ENCODE measurements at regions not wholly inside any gene's neighbourhood (a gene's known extent, or its start where the extent isn't known, plus 50 kb on each side); places are given as distances from the start of the nearest gene placed in this dataset.
A peak's percentile ranks its signal among the peaks of the same experiment; 100 is the strongest.

DNA sequence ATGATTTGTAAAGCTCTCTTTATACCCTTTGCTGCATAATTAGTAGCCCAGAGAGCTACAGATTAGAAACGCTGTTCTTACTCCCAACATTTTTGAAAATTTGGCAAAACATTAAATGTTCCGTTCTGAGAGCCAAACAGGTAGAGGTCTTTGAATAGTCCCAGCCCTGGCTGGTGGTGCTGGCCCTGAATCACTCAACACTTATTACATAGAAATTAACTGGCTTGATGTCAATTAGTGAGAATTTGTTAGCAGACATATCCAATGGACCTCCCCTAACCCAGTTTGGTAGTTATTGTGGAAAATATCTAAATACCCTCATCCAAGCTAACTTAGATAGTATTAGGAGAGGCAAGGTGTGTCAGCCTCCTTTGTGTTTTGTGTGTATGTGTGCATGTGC is 440.7 kb downstream of the MTX2 start:
- Histone ChIP-seq H3K27ac (ENCODE audit: low read length) (no peak overlapping the region), H3K4me3 (ENCODE audit: low read length) (no peak overlapping the region), H3K9me3 (ENCODE audit: control insufficient read depth, low read length) (no peaks in the 10 kb centered on the region), H3K4me1 (ENCODE audit: control insufficient read depth, insufficient read depth, low read length) (peaks cover 1% of the 10 kb centered on the region), H3K27me3 (ENCODE audit: control insufficient read depth, insufficient read depth) (no peaks in the 10 kb centered on the region)
- ATAC-seq (no peak), DNase-seq (no peak)
- 64% methylated on average over 2 of the region's 2 CpGs for WGBS
- intact Hi-C loops (cut with DNase I): no loop called here

DNA sequence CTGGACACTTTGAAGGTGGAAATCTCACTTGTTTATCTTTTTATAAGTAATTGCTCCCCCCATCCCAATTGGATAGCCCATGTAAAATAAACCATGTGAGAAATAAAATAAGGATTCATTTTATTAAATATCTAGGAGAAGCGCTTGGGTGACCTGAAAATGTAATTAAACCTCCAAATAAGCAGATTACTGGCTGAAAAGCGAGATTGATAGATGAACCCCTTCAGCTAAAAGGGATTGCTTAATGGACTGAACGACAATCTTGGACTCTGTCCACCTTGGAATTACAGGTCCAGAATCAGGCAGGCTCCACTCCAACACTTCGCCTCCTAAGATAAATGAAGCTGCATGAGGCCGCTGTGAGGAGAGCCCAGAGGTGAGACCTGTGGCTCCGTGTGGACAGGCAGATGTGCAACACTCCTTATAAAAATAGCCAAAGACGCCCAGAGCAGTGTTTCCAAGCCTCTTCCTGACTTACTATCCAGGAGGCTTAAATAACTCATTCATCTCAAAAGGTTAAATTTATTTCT is 441.5 kb downstream of the MTX2 start:
- Histone ChIP-seq H3K9me3 (ENCODE audit: control insufficient read depth, low read length) (no peaks in the 10 kb centered on the region), H3K27ac (ENCODE audit: low read length) (no peak overlapping the region), H3K4me3 (ENCODE audit: low read length) (no peak overlapping the region), H3K4me1 (ENCODE audit: control insufficient read depth, insufficient read depth, low read length) (peaks cover 1% of the 10 kb centered on the region), H3K27me3 (ENCODE audit: control insufficient read depth, insufficient read depth) (no peaks in the 10 kb centered on the region)
- DNase-seq (peak; percentile 23 to 57 (median 54)), ATAC-seq (peak; percentile 76 to 83)
- intact Hi-C loops (cut with DNase I): no loop called here
- 51% methylated on average over 7 of the region's 7 CpGs for WGBS

DNA sequence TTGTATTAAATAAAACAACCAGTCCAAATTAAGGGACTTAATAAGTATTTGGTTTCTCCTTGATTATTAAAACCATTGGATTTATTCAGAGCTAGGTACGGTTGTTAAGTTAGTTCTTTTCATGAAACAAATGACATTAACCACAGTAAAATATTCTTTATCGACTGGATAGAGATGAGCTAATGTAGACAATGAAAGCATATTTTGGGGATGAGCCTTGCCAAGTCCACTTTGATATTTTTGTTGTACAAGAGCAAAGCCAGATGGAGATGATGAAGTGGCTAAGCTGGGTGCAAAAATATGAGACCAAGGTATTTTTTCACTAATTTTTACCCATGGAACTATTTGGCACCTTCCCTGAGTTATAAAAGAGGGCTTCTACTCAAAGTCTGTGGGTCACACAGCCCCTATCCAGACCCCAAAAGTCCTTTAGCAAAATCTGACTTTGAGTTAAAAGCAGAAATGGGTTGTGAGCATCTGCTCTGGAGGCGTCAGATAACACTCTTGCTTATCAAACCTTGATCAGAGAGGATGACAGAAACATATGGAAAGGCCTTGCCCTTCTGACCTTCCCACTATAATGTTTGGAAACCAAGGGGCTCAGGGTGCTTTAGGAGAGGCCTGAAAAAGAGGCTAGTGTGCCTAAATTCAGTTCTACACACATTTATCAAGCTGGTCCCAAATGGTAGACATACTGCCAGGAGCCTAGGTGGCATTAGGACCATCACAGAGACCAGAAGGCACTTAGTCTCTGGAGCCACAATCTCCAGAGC is 456.8 kb downstream of the MTX2 start:
- no peak for DNase-seq
- H3K4me1 ChIP-seq (ENCODE audit: control insufficient read depth, insufficient read depth, low read length): no peaks in the 10 kb centered on the region
- ATAC-seq: no peak
- no peaks in the 10 kb centered on the region for H3K9me3 ChIP-seq (ENCODE audit: control insufficient read depth, low read length)
- intact Hi-C loops (cut with DNase I): no loop called here
- WGBS: 83% methylated on average over 3 of the region's 3 CpGs
- H3K4me3 ChIP-seq (ENCODE audit: low read length): no peak overlapping the region
- H3K27ac ChIP-seq (ENCODE audit: low read length): no peak overlapping the region
- no peaks in the 10 kb centered on the region for H3K27me3 ChIP-seq (ENCODE audit: control insufficient read depth, insufficient read depth)

DNA sequence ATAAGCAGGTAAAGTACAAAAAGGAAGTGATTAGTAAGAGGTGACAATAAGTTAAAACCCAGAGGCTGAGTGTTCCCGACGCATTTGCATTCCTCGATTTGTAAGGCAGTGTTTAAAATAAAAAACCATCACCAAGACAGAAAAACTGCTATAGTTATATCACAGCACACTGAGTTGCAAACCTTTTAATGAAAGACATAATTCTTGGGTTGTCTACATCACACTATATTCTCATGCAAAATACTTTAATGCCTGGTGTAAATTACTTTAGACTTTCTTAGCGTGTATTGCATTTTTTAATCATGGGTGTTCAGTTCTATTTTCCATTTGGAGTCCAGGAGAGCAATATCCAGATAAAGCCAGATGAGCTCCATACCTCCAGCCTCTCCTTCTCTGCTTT is 458.5 kb downstream of the MTX2 start:
- DNase-seq (no peak), ATAC-seq (no peak)
- no peaks in the 10 kb centered on the region for H3K9me3 ChIP-seq (ENCODE audit: control insufficient read depth, low read length)
- no peak overlapping the region for H3K4me3 ChIP-seq (ENCODE audit: low read length)
- no peak overlapping the region for H3K27ac ChIP-seq (ENCODE audit: low read length)
- intact Hi-C loops (cut with DNase I): no loop called here
- 94% methylated on average over 4 of the region's 4 CpGs for WGBS
- H3K4me1 ChIP-seq (ENCODE audit: control insufficient read depth, insufficient read depth, low read length): no peaks in the 10 kb centered on the region
- H3K27me3 ChIP-seq (ENCODE audit: control insufficient read depth, insufficient read depth): no peaks in the 10 kb centered on the region

DNA sequence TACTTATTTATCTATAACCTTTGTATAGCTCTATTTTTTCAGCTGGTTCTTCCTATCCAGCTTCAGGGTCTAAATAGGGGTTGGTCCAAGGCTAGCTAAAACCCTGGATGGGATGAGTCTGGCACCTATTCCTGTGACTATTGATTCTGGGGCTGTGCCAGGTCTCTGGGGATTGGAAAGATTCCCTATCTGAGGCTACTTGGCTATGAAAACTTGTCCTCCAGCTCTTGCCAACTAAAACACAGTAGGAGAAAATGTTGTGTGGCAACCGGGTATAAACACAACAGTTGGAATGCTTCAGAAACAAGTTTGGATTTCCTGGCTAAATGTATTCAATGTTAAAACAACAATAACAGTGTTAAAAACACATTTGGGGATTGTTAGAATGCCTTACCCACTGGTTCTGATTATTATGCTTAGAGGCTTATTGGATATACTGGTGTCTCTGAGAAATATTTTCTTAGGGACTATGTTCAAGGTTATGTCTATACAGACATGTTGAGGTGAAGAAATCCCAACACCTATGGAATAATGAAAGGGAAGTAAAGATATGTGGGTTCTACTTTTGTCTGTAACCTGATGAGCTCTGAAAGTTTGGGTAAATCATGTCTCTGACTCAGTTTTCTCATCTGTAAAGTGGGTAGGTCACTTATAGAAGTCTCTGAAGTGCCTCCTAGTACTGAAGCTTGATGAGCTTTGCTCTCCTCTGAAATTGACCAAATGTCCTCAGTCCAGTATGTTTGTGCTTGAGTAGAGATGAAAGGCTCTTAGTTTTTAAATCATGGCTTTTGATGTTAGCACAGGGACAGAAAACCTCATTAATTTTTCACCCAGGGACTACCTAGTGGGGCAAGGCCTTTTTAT is 460.7 kb downstream of the MTX2 start:
- no peaks in the 10 kb centered on the region for H3K4me1 ChIP-seq (ENCODE audit: control insufficient read depth, insufficient read depth, low read length)
- H3K27me3 ChIP-seq (ENCODE audit: control insufficient read depth, insufficient read depth): no peaks in the 10 kb centered on the region
- peak; percentile 87 to 91 for ATAC-seq
- no peak overlapping the region for H3K4me3 ChIP-seq (ENCODE audit: low read length)
- H3K27ac ChIP-seq (ENCODE audit: low read length): peak overlapping the region; percentile 13
- no peaks in the 10 kb centered on the region for H3K9me3 ChIP-seq (ENCODE audit: control insufficient read depth, low read length)
- DNase-seq: peak; percentile 58 to 78 (median 75)
- 10% methylated on average over 1 of the region's 1 CpG for WGBS
- intact Hi-C loops (cut with DNase I): no loop called here

DNA sequence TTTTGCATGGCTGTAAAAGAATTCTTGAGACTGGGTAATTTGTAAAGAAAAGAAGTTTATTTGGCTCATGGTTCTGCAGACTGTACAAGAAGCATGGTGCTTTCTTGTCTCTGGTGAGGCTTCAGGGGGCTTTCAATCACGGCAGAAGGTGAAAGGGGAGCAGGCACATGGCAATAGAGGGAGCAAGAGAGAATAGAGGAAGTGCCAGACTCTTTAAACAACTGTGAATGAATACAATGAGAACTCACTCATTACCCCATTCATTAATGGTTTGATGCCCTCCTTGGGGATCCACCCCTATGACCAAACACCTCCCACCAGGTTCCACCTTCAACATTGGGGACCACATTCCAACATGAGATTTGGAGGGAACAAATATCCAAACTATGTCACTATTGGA is 463.5 kb downstream of the MTX2 start:
- intact Hi-C loops (cut with DNase I): no loop called here
- Histone ChIP-seq H3K4me3 (ENCODE audit: low read length) (no peak overlapping the region), H3K27ac (ENCODE audit: low read length) (no peak overlapping the region), H3K4me1 (ENCODE audit: control insufficient read depth, insufficient read depth, low read length) (no peaks in the 10 kb centered on the region), H3K9me3 (ENCODE audit: control insufficient read depth, low read length) (no peaks in the 10 kb centered on the region), H3K27me3 (ENCODE audit: control insufficient read depth, insufficient read depth) (no peaks in the 10 kb centered on the region)
- ATAC-seq (no peak), DNase-seq (no peak)
- 87% methylated on average over 1 of the region's 1 CpG for WGBS

DNA sequence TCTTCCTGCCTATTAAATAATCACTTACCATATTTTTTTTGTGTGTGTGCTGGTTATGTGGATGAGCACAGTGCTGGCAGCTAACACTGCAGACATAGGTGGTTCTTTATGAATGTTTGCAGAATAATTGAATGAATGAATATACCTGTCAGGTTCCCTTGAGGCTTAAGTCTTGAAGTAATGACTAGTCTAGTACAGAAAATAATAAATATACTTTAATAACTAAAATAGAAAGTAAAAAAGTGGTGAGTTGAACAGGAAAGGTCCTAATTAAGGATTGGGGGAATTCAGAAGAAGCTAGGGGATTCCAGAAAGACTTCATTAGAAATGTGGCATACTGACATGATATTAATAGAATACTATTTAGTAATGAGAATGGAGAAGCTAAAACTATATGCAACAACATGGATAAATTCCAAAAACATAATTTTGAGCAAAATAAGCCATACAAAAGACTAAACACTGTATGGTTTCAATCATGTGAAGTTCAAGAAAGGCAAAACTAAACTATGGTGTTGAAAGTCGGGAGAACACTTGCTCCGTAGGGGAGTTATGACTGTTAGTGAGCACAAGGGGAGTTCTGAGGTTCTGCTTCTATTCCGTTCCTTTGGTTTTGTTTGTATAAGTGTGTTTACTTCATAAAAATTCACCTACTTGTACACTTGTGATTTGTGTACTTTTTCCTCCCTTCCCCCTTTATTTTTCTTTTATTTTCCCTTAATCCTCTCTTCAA is 464.6 kb downstream of the MTX2 start:
- DNase-seq (no peak), ATAC-seq (no peak)
- Histone ChIP-seq H3K4me3 (ENCODE audit: low read length) (no peak overlapping the region), H3K9me3 (ENCODE audit: control insufficient read depth, low read length) (no peaks in the 10 kb centered on the region), H3K27ac (ENCODE audit: low read length) (no peak overlapping the region), H3K4me1 (ENCODE audit: control insufficient read depth, insufficient read depth, low read length) (no peaks in the 10 kb centered on the region), H3K27me3 (ENCODE audit: control insufficient read depth, insufficient read depth) (peaks cover 2% of the 10 kb centered on the region)
- WGBS: 96% methylated on average over 3 of the region's 3 CpGs
- intact Hi-C loops (cut with DNase I): no loop called here

DNA sequence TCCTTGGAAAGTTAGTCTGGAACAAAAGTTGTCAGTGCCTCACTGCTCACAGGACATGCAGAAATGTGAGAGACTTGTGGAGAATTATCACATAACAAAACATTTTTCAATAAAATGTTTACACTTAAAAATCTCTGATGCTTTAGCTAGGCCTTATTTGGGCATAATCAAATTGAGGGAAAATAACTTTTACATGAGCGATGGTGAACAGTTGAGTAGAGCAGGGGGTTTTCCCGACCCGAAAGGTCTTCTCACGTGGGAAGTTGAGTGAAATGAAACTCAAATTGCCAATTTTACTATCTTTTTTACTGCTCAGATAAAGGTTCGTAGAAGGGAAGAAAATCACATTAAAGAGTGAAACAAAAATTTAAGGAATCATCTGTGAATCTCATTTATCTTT is 465.6 kb downstream of the MTX2 start:
- DNase-seq (no peak), ATAC-seq (no peak)
- Histone ChIP-seq H3K9me3 (ENCODE audit: control insufficient read depth, low read length) (no peaks in the 10 kb centered on the region), H3K27me3 (ENCODE audit: control insufficient read depth, insufficient read depth) (peaks cover 2% of the 10 kb centered on the region), H3K27ac (ENCODE audit: low read length) (no peak overlapping the region), H3K4me1 (ENCODE audit: control insufficient read depth, insufficient read depth, low read length) (no peaks in the 10 kb centered on the region), H3K4me3 (ENCODE audit: low read length) (no peak overlapping the region)
- intact Hi-C loops (cut with DNase I): no loop called here
- WGBS: 76% methylated on average over 5 of the region's 5 CpGs

DNA sequence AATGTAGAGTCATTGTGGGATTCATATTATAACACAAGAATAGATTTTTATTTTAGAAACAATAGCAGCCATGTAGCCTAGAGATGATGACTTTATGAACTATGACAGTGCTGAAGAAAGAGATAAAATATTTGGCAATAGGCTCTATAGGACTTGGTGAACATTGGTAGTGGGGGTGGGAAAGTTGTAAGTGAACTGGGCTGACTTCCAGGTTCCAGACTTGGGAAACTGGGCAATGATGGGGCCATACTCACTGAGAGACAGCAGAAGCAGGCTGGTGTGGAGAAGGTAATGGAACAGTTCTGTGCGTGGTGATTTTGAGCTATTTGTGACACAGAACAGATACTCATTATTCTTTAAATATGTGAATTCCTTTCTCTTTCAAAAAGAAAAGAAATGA is 470.3 kb upstream of the HNRNPA3 start:
- peaks cover 2% of the 10 kb centered on the region for H3K4me1 ChIP-seq (ENCODE audit: control insufficient read depth, insufficient read depth, low read length)
- intact Hi-C loops (cut with DNase I): no loop called here
- no peak for ATAC-seq

DNA sequence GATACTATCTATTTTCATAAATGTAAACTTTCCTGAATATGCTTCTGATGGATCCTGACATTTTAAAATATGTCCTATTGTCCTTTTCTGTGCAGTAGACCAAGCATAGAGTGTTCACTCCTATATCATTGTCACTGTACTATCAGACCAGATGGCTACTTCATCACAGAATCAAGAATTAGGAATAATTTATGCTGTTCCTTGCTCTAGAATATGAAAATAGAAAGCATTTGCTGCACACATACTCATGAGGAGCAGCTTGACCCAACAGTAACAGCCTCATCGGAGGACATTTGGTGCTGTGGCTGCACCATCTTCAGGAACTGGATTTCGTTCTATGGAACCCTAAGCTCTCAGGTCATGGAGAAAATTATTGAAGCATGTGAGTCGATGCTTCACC is 468.9 kb upstream of the HNRNPA3 start:
- Histone ChIP-seq H3K9me3 (ENCODE audit: control insufficient read depth, low read length) (no peaks in the 10 kb centered on the region), H3K27ac (ENCODE audit: low read length) (no peak overlapping the region), H3K4me3 (ENCODE audit: low read length) (no peak overlapping the region), H3K27me3 (ENCODE audit: control insufficient read depth, insufficient read depth) (no peaks in the 10 kb centered on the region), H3K4me1 (ENCODE audit: control insufficient read depth, insufficient read depth, low read length) (peaks cover 2% of the 10 kb centered on the region)
- DNase-seq (no peak), ATAC-seq (no peak)
- intact Hi-C loops (cut with DNase I): no loop called here
- 61% methylated on average over 3 of the region's 3 CpGs for WGBS

More for the DNA sequence above, 470.3 kb upstream of the HNRNPA3 start:
- Histone ChIP-seq H3K27ac (ENCODE audit: low read length) (no peak overlapping the region), H3K9me3 (ENCODE audit: control insufficient read depth, low read length) (no peaks in the 10 kb centered on the region), H3K27me3 (ENCODE audit: control insufficient read depth, insufficient read depth) (peaks cover 2% of the 10 kb centered on the region), H3K4me3 (ENCODE audit: low read length) (no peak overlapping the region)
- WGBS: 45% methylated on average over 1 of the region's 1 CpG
- no peak for DNase-seq

DNA sequence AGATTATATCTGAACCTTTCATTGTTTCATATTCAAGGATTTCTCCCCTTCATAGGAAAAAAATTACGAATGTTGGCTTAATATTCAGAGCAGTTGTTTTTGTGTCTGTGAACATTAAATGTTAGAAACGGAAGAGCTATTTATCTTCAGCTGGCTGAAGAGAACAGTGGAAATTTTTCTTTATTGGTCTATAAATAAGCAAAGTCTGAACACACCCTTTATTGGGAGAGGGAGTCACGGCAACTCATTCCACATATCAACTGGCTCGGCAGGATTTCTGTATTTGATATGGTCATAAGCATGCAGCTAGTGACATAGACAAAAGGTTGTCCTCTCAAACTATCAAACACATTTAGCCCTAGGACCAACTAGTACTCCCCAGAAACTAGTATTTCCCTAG is 468.4 kb upstream of the HNRNPA3 start:
- H3K4me3 ChIP-seq (ENCODE audit: low read length): peak overlapping the region; percentile 11
- ATAC-seq (no peak), DNase-seq (no peak)
- H3K4me1 ChIP-seq (ENCODE audit: control insufficient read depth, insufficient read depth, low read length): peaks cover 2% of the 10 kb centered on the region
- H3K9me3 ChIP-seq (ENCODE audit: control insufficient read depth, low read length): no peaks in the 10 kb centered on the region
- intact Hi-C loops (cut with DNase I): no loop called here
- 22% methylated on average over 4 of the region's 4 CpGs for WGBS
- H3K27ac ChIP-seq (ENCODE audit: low read length): no peak overlapping the region
- H3K27me3 ChIP-seq (ENCODE audit: control insufficient read depth, insufficient read depth): no peaks in the 10 kb centered on the region
